Skeletal muscle satellite cell (primary cell): ENCODE measurements at regions not wholly inside any gene's neighbourhood (a gene's known extent, or its start where the extent isn't known, plus 50 kb on each side); places are given as distances from the start of the nearest gene placed in this dataset.

Source experiments
- H3K27me3 ChIP-seq: 2 replicates; pipeline ENCODE4 v1.7.0; 2013; ENCODE audit warnings: low read length; ENCODE audit not compliant: control insufficient read depth, insufficient read depth
- H3K36me3 ChIP-seq: 2 replicates; pipeline ENCODE4 v1.7.0; 2013; ENCODE audit warnings: mild to moderate bottlenecking, control low read depth, low read length; ENCODE audit not compliant: insufficient read depth
- H3K4me1 ChIP-seq: 2 replicates; pipeline ENCODE4 v1.7.0; 2013; ENCODE audit warnings: low read length; ENCODE audit not compliant: control insufficient read depth, insufficient read depth
- H3K4me2 ChIP-seq: 2 replicates; pipeline ENCODE4 v1.7.0; 2013; ENCODE audit warnings: mild to moderate bottlenecking, low read length
- H3K4me3 ChIP-seq: 2 replicates; pipeline ENCODE4 v1.7.0; 2013; ENCODE audit warnings: low read length
- H3K9ac ChIP-seq: 2 replicates; pipeline ENCODE4 v1.7.0; 2013; ENCODE audit warnings: mild to moderate bottlenecking, low read depth, low read length, moderate library complexity
- H3K9me3 ChIP-seq: replicated peaks from 2 replicates; pipeline ENCODE4 v1.7.0; 2013; ENCODE audit warnings: mild to moderate bottlenecking, control low read depth, low read length

GRCh38 chr6:92757925-92758324 lies 661.4 kb downstream of the EPHA7 start:
- Histone ChIP-seq H3K4me3 (no peak overlapping the region), H3K4me1 (peaks cover 26% of the 10 kb centered on the region), H3K4me2 (no peak overlapping the region), H3K9ac (no peak overlapping the region), H3K36me3 (no peaks in the 10 kb centered on the region), H3K27me3 (no peaks in the 10 kb centered on the region), H3K9me3 (no peaks in the 10 kb centered on the region)

DNA sequence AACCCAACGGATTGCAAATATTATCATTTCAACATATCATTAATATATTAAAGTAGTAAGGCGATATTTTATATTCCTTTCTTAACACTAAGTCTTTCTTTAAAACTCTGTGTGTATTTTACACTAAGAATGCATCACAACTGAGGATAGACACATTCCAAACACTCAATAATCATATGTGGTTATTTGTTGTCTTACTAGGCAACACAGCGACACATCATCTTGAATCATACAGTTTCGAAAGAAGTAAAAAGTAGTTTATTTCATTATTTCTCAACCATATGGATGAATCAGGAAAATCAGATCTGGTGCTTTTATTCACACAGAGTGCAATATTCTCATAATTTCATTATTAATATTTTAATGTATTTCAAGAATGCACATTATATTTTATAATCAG lies 662.4 kb downstream of the EPHA7 start:
- no peaks in the 10 kb centered on the region for H3K36me3 ChIP-seq
- no peak overlapping the region for H3K9ac ChIP-seq
- no peak overlapping the region for H3K4me2 ChIP-seq
- H3K9me3 ChIP-seq, result no peaks in the 10 kb centered on the region
- H3K4me3 ChIP-seq, result no peak overlapping the region
- H3K27me3 ChIP-seq, result no peaks in the 10 kb centered on the region
- H3K4me1 ChIP-seq, result peaks cover 16% of the 10 kb centered on the region

DNA sequence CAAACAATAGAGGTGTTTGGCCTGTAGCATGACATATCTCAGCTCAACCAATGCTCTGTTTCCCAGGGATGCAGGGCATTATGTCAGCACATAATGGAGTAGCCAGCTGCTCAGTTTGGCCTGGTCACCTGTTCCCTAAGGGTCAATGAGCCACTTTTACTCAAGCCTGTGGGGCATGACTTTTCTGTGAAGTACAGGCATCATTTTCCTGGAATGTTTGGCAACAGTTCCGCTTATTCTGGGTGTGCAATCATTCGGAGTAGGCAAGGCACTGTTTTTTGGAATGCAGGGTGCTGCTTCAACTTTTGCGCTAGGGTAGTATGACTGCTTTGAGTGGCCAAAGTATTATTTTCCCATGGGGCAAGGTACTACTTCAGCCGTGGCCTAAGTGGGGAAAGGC lies 665.4 kb downstream of the EPHA7 start:
- H3K9ac ChIP-seq, result no peak overlapping the region
- no peak overlapping the region for H3K4me3 ChIP-seq
- peaks cover 16% of the 10 kb centered on the region for H3K4me1 ChIP-seq
- no peak overlapping the region for H3K4me2 ChIP-seq
- no peaks in the 10 kb centered on the region for H3K27me3 ChIP-seq
- H3K9me3 ChIP-seq, result no peaks in the 10 kb centered on the region
- H3K36me3 ChIP-seq, result no peaks in the 10 kb centered on the region

DNA sequence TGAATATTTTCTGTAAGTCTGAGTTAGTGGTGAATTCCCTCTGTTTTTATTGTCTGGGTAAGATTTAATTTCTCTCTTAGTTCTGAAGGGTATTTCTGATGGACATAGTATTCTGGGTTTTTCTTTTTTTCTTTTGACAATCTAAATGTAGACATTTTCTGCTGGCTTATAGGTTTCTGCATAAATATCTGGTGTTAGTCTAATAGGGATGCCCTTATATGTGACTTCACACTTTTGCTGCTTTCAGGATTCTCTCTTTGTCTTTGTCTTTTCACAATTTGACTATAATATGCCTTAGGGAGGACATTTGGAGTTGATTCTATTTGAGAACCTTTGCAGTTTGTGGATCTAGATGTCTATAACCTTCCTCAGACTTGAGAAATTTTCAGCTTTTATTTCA lies 667.2 kb downstream of the EPHA7 start:
- Histone ChIP-seq H3K9me3 (no peaks in the 10 kb centered on the region), H3K9ac (no peak overlapping the region), H3K4me3 (no peak overlapping the region), H3K4me1 (peaks cover 7% of the 10 kb centered on the region), H3K4me2 (no peak overlapping the region), H3K27me3 (no peaks in the 10 kb centered on the region), H3K36me3 (no peaks in the 10 kb centered on the region)

- no peak overlapping the region for H3K9ac ChIP-seq
- H3K27me3 ChIP-seq, result no peaks in the 10 kb centered on the region
- H3K4me1 ChIP-seq, result no peaks in the 10 kb centered on the region
- H3K4me2 ChIP-seq, result no peak overlapping the region
- H3K4me3 ChIP-seq, result no peak overlapping the region
- H3K36me3 ChIP-seq, result no peaks in the 10 kb centered on the region
- no peaks in the 10 kb centered on the region for H3K9me3 ChIP-seq
Observed at GRCh38 chr6:92748131-92748530, 671.2 kb downstream of the EPHA7 start.

- H3K9me3 ChIP-seq, result no peaks in the 10 kb centered on the region
- H3K4me3 ChIP-seq, result no peak overlapping the region
- H3K36me3 ChIP-seq, result no peaks in the 10 kb centered on the region
- no peak overlapping the region for H3K9ac ChIP-seq
- no peaks in the 10 kb centered on the region for H3K27me3 ChIP-seq
- no peak overlapping the region for H3K4me2 ChIP-seq
- H3K4me1 ChIP-seq, result no peaks in the 10 kb centered on the region
Observed at GRCh38 chr6:92737983-92738382, 681.4 kb downstream of the EPHA7 start.

DNA sequence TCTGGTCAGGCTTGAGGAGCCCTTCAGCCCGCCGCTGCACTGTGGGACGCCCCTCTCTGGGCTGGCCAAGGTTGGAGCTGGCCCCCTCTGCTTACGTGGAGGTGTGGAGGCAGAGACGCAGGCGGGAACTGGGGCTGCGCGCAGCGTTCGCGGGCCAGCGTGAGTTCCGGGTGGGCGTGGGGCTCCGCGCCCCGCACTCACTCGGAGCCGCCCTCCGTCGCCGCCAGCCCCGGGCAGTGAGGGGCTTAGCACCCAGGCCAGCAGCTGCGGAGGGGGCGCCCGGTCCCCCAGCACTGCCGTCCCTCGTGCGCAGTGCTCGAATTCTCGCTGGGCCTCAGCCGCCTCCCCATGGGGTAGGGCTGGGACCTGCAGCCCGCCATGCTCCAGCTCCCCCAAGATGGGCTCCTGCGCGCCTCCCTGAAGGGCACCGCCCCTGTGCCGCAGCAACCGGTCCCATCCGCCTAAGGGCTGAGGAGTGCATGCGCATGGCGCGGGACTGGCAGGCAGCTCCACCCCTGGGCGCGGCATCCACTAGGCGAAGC lies 695.9 kb downstream of the EPHA7 start:
- no peak overlapping the region for H3K9ac ChIP-seq
- no peaks in the 10 kb centered on the region for H3K27me3 ChIP-seq
- no peak overlapping the region for H3K4me3 ChIP-seq
- no peaks in the 10 kb centered on the region for H3K36me3 ChIP-seq
- H3K4me1 ChIP-seq, result no peaks in the 10 kb centered on the region
- H3K9me3 ChIP-seq, result no peaks in the 10 kb centered on the region
- no peak overlapping the region for H3K4me2 ChIP-seq

GRCh38 chr6:92719773-92720172 lies 699.6 kb downstream of the EPHA7 start:
- Histone ChIP-seq H3K4me1 (no peaks in the 10 kb centered on the region), H3K27me3 (no peaks in the 10 kb centered on the region), H3K4me3 (no peak overlapping the region)

DNA sequence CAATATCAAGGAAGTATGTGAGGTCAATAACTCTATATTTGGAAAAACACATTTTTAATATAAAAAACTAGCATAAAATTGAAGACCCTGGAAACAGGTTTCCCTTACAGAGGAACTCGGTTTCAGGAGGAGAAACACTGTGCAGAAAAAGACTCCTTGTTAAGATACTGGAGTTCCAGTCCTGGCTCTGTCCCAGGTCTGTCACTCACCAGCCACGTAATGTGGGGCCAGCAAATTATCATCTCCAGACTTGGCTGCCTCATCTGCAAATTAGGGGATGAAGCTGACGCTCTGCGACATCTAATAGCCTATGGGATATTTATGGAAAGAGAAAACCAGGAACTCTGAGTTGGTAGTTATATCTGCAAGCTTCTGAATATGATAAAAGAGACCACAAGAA lies 702.7 kb downstream of the EPHA7 start:
- no peaks in the 10 kb centered on the region for H3K36me3 ChIP-seq
- H3K27me3 ChIP-seq, result no peaks in the 10 kb centered on the region
- H3K4me3 ChIP-seq, result no peak overlapping the region
- no peak overlapping the region for H3K4me2 ChIP-seq
- no peaks in the 10 kb centered on the region for H3K4me1 ChIP-seq
- H3K9ac ChIP-seq, result no peak overlapping the region
- no peaks in the 10 kb centered on the region for H3K9me3 ChIP-seq

More at GRCh38 chr6:92719773-92720172, 699.6 kb downstream of the EPHA7 start:
- no peaks in the 10 kb centered on the region for H3K9me3 ChIP-seq
- H3K9ac ChIP-seq, result no peak overlapping the region
- H3K4me2 ChIP-seq, result no peak overlapping the region
- no peaks in the 10 kb centered on the region for H3K36me3 ChIP-seq

GRCh38 chr6:92715991-92716390 lies 703.4 kb downstream of the EPHA7 start:
- no peaks in the 10 kb centered on the region for H3K27me3 ChIP-seq
- H3K9ac ChIP-seq, result no peak overlapping the region
- no peaks in the 10 kb centered on the region for H3K36me3 ChIP-seq
- no peak overlapping the region for H3K4me3 ChIP-seq
- H3K4me1 ChIP-seq, result no peaks in the 10 kb centered on the region
- H3K4me2 ChIP-seq, result no peak overlapping the region
- H3K9me3 ChIP-seq, result no peaks in the 10 kb centered on the region

- Histone ChIP-seq H3K9ac (no peak overlapping the region), H3K9me3 (no peaks in the 10 kb centered on the region), H3K4me3 (no peak overlapping the region), H3K27me3 (no peaks in the 10 kb centered on the region), H3K4me1 (peaks cover 1% of the 10 kb centered on the region), H3K4me2 (no peak overlapping the region), H3K36me3 (no peaks in the 10 kb centered on the region)
Observed at GRCh38 chr6:92714346-92714745, 705.0 kb downstream of the EPHA7 start.

DNA sequence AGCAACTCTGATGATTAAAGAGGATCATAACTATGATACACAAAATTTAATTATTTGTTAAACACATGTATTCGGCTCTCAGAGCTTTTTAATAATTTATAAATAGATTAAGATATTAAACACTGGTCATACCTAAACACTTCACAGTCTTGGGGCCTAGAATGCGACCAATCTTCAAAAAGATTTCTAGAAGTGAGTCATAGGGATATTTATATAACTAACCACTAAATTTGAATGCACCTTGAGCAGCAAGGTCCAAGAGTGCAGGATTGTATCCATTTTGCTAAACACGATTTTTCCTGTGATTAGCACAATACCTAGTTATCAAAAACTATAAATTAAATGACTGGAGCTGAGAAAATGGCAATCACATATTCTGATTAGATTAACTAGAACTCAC lies 709.3 kb downstream of the EPHA7 start:
- no peaks in the 10 kb centered on the region for H3K27me3 ChIP-seq
- no peak overlapping the region for H3K9ac ChIP-seq
- H3K9me3 ChIP-seq, result no peaks in the 10 kb centered on the region
- H3K36me3 ChIP-seq, result no peaks in the 10 kb centered on the region
- H3K4me3 ChIP-seq, result no peak overlapping the region
- peaks cover 26% of the 10 kb centered on the region for H3K4me1 ChIP-seq
- no peak overlapping the region for H3K4me2 ChIP-seq
